GM13977 (cell line): ENCODE measurements at regions not wholly inside any gene's neighbourhood (a gene's known extent, or its start where the extent isn't known, plus 50 kb on each side); places are given as distances from the start of the nearest gene placed in this dataset.

ENCODE experiments used
- DNase-seq: peaks from one replicate; pipeline ENCODE4 v3.0.0; 2012; ENCODE audit warnings: low spot score
- CTCF ChIP-seq: IDR thresholded peaks from 2 replicates; pipeline ENCODE4 v1.5.1; 2012; ENCODE audit warnings: mild to moderate bottlenecking, control low read depth; ENCODE audit not compliant: insufficient read depth; ENCODE audit errors: extremely low read depth, missing control alignments
- in situ Hi-C: fragments of 300-500 bp; cut with MboI; formaldehyde crosslinking; loops from one replicate; pipeline ENCODE4 v1.12.0; 2022; ENCODE audit warnings: low sequenced_read_pairs, low pct_unique_long_range_greater_than_20kb, mixed read lengths, inconsistent platforms; ENCODE audit not compliant: unreplicated experiment

DNA sequence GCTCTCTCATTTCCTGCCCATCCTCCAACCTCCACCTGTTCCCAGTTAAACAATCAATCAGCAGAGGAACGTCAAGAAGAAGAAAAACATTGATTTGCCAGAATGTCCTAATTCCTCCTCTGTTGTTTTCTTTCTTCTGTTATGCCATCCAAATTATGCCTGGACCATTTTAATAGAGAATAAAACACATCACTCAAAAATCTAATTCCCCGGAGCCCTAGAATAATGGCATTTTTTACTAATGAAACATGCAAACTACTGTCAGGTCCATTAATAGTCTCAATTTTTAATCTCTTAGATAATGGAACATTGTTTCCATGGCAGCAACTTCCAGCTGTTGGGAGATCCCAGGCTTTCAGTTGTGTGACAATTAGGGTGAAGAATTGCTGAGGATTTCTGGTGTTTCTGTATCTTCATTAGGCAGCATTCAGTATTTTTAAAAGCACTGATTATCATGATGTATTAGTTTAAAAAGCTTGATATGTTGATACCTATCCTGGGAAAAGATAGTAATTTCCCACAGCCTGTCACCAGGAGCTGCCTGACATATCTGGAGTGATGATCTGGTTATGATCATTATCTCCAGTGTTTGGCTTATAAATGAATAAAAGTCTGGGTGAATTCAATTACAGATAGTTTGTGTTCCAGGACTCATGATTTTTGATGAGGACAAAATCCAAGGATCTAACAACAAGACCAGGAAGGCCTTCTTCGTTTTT is 209.8 kb downstream of the TPBG start:
- in situ Hi-C loops, result no loop called here
- no peak for TF ChIP-seq CTCF
- no peak for DNase-seq

DNA sequence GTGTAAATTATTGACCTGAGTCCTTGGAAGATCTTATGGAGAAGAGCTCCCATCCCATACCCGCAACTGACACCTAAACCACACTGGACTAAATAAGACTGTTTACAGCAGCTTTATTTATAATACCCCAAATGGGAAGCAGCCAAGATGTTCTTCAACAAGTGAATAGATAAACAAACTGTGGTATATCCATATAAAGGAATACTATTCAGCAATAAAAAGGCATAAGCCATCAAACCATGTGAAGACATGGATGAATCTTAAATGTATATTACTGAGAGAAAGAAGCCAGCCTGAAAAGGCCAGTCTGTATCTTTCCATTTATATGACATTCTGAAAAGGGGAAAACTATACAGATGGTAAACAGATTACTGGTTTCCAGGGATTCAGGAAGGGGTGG is 212.7 kb downstream of the TPBG start:
- DNase-seq, result no peak
- no peak for TF ChIP-seq CTCF
- in situ Hi-C loops, result no loop called here

DNA sequence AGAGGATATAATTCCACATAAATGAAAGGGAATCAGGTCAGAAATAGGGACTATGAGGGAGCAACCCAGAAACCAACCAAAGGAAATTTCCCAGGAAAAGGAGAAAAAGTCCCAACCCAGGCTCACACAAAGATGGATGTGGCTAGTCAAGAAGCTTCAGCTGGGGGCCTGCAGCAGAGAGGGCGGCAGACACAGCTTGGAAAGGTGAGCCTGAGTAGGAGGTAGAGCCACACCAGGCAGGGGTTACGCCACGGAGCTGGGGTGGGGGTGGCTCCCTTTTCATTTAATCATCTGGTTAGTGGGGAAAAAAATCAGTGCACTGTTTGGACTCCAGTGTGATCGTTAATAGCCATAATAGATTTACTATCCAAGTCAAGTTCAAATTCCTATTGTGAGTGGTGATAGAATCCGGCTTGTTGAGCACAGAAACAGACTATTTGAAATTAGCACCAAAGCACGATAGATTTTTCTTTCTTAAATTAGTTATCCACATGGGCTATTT is 220.6 kb downstream of the TPBG start:
- no peak for TF ChIP-seq CTCF
- no peak for DNase-seq
- in situ Hi-C loops, result no loop called here

GRCh38 chr6:82584856-82585255 is 221.2 kb downstream of the TPBG start:
- in situ Hi-C loops, result no loop called here
- no peak for DNase-seq
- no peak for TF ChIP-seq CTCF

GRCh38 chr6:82588020-82588419 is 224.4 kb downstream of the TPBG start:
- TF ChIP-seq CTCF, result no peak

DNA sequence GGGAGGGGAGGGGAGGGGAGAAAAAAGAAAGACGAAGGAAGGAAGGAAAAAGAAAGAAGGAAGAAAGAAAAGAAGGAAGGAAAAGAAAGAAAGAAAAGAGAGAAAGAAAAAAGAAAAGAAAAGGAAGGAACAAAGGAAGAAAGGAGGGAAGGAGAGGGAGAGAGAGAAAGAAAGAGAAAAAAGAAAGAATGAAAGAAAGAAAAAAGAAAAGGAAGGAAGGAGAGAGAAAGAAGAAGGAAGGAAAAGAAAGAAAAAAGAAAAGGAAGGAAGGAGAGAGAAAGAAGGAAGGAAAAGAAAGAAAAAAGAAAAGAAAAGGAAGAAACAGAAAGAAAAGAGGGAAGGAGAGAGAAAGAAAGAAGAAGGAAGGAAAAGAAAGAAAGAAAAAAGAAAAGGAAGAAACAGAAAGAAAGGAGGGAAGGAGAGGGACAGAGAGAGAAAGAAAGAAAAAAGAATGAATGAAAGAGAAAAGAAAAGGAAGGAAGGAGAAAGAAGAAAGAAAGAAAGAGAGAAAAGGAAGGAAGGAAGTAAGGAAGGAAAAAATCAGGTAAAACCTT is 225.3 kb downstream of the TPBG start:
- no peak for DNase-seq
- no peak for TF ChIP-seq CTCF
- in situ Hi-C loops, result no loop called here

More at GRCh38 chr6:82588020-82588419, 224.4 kb downstream of the TPBG start:
- in situ Hi-C loops, result no loop called here
- no peak for DNase-seq
